GM18502 (cell line): ENCODE measurements at regions not wholly inside any gene's neighbourhood (a gene's known extent, or its start where the extent isn't known, plus 50 kb on each side); places are given as distances from the start of the nearest gene placed in this dataset.

Source experiments
- ATAC-seq: cut with Tn5 transposase; IDR thresholded peaks from one replicate; pipeline ENCODE4 v1.9.1; 2021; ENCODE audit warnings: mild to moderate bottlenecking; ENCODE audit not compliant: unreplicated experiment, poor library complexity

GRCh38 chr6:2476376-2476775 lies 231.0 kb upstream of the GMDS start:
- ATAC-seq = no peak

- ATAC-seq = no peak
Measured at GRCh38 chr6:2471472-2471871, 226.1 kb upstream of the GMDS start.

- no peak for ATAC-seq
Measured at GRCh38 chr6:2469428-2469827, 224.0 kb upstream of the GMDS start.

GRCh38 chr6:2468601-2468955 lies 223.2 kb upstream of the GMDS start:
- no peak for ATAC-seq

- no peak for ATAC-seq
Measured at GRCh38 chr6:2467929-2468600, 222.7 kb upstream of the GMDS start.

GRCh38 chr6:2465336-2465735 lies 219.9 kb upstream of the GMDS start:
- ATAC-seq = no peak

- ATAC-seq = no peak
Measured at GRCh38 chr6:2464641-2465040, 219.2 kb upstream of the GMDS start.

- no peak for ATAC-seq
Measured at GRCh38 chr6:2462831-2463230, 217.4 kb upstream of the GMDS start.

- ATAC-seq = no peak
Measured at GRCh38 chr6:2460216-2460745, 214.9 kb upstream of the GMDS start.

GRCh38 chr6:2454180-2454579 lies 208.8 kb upstream of the GMDS start:
- ATAC-seq = no peak

GRCh38 chr6:2450546-2450945 lies 205.1 kb upstream of the GMDS start:
- ATAC-seq = no peak

- no peak for ATAC-seq
Measured at GRCh38 chr6:2449572-2449940, 204.2 kb upstream of the GMDS start.

- ATAC-seq = no peak
Measured at GRCh38 chr6:2448826-2449571, 203.6 kb upstream of the GMDS start.

GRCh38 chr6:2447931-2448330 lies 202.5 kb upstream of the GMDS start:
- ATAC-seq = no peak

- no peak for ATAC-seq
Measured at GRCh38 chr6:2447318-2447920, 202.0 kb upstream of the GMDS start.

GRCh38 chr6:2441601-2442475 lies 196.4 kb upstream of the GMDS start:
- no peak for ATAC-seq

- ATAC-seq = no peak
Measured at GRCh38 chr6:2440516-2440915, 195.1 kb upstream of the GMDS start.

- ATAC-seq = no peak
Measured at GRCh38 chr6:2439632-2440031, 194.2 kb upstream of the GMDS start.

- no peak for ATAC-seq
Measured at GRCh38 chr6:2439082-2439481, 193.7 kb upstream of the GMDS start.

GRCh38 chr6:2436410-2437154 lies 191.2 kb upstream of the GMDS start:
- no peak for ATAC-seq
